Liver (tissue), 3 donors: ENCODE measurements at regions not wholly inside any gene's neighbourhood (a gene's known extent, or its start where the extent isn't known, plus 50 kb on each side); places are given as distances from the start of the nearest gene placed in this dataset.

Experiments used
- ATF3 ChIP-seq: IDR thresholded peaks from 2 replicates; pipeline ENCODE4 v1.6.1; 2016; ENCODE audit warnings: antibody characterized with exemption
- CTCF ChIP-seq: fragments of 150-350 bp; IDR thresholded peaks from 2 replicates; pipeline ENCODE4 v1.5.1; 2017; ENCODE audit warnings: improper control_type of control experiment, low read depth, low read length; ENCODE audit not compliant: missing input control
- EGR1 ChIP-seq, 2 donors: IDR thresholded peaks; 2 replicates each; pipeline ENCODE4 v1.6.1; 2016 to 2018; ENCODE audit warnings: antibody characterized with exemption in 2 of 2, low read depth in 2 of 2
- FOXA1 ChIP-seq: IDR thresholded peaks from 2 replicates; pipeline ENCODE4 v1.6.1; 2016; ENCODE audit warnings: antibody characterized with exemption
- GABPA ChIP-seq, 2 donors: IDR thresholded peaks in 1 of 2; conservative IDR thresholded peaks in 1 of 2; 2 replicates each; pipeline ENCODE4 v1.6.1; 2016; ENCODE audit warnings: antibody characterized with exemption in 2 of 2, mild to moderate bottlenecking in 1 of 2, moderate library complexity in 1 of 2
- HNF4G ChIP-seq: IDR thresholded peaks from 2 replicates; pipeline ENCODE4 v1.6.1; 2016; ENCODE audit warnings: antibody characterized with exemption
- JUND ChIP-seq, 2 donors: IDR thresholded peaks; 2 replicates each; pipeline ENCODE4 v1.6.1; 2016; ENCODE audit warnings: antibody characterized with exemption in 2 of 2
- MAX ChIP-seq: IDR thresholded peaks from 2 replicates; pipeline ENCODE4 v1.6.1; 2016; ENCODE audit warnings: antibody characterized with exemption
- RAD21 ChIP-seq, 2 donors: IDR thresholded peaks; 2 replicates each; pipeline ENCODE4 v1.6.1; 2016; ENCODE audit warnings: antibody characterized with exemption in 2 of 2, mild to moderate bottlenecking in 2 of 2
- REST ChIP-seq: IDR thresholded peaks from 2 replicates; pipeline ENCODE4 v1.6.1; 2016; ENCODE audit warnings: antibody characterized with exemption, mild to moderate bottlenecking
- SP1 ChIP-seq: IDR thresholded peaks from 2 replicates; pipeline ENCODE4 v1.6.1; 2018; ENCODE audit warnings: antibody characterized with exemption, mild to moderate bottlenecking
- TAF1 ChIP-seq: conservative IDR thresholded peaks from 2 replicates; pipeline ENCODE4 v1.6.1; 2016; ENCODE audit warnings: antibody characterized with exemption, mild to moderate bottlenecking
- YY1 ChIP-seq: IDR thresholded peaks from 2 replicates; pipeline ENCODE4 v1.6.1; 2016; ENCODE audit warnings: antibody characterized with exemption, mild to moderate bottlenecking
- donor health status: healthy.
- donor health status: healthy.

- TF ChIP-seq CTCF (no peak), MAX (no peak), EGR1 (IDR thresholded peaks at IDR 0.05; ENCODE audit: low read depth in 2 of 2) (no peak), TAF1 (no peak), YY1 (no peak), FOXA1 (no peak), REST (no peak), RAD21 (IDR thresholded peaks at IDR 0.05) (no peak), JUND (IDR thresholded peaks at IDR 0.05) (no peak), ATF3 (no peak), SP1 (no peak), GABPA (IDR thresholded peaks at IDR 0.05 in 1 of 2, conservative IDR thresholded peaks at IDR 0.05 in 1 of 2) (no peak), HNF4G (no peak)
These were observed 94.9 kb upstream of the GEMIN8 start for GRCh38 chrX:14124562-14124961.
